ENCODE measurements at regions not wholly inside any gene's neighbourhood (a gene's known extent, or its start where the extent isn't known, plus 50 kb on each side); places are given as distances from the start of the nearest gene placed in this dataset.

DNA sequence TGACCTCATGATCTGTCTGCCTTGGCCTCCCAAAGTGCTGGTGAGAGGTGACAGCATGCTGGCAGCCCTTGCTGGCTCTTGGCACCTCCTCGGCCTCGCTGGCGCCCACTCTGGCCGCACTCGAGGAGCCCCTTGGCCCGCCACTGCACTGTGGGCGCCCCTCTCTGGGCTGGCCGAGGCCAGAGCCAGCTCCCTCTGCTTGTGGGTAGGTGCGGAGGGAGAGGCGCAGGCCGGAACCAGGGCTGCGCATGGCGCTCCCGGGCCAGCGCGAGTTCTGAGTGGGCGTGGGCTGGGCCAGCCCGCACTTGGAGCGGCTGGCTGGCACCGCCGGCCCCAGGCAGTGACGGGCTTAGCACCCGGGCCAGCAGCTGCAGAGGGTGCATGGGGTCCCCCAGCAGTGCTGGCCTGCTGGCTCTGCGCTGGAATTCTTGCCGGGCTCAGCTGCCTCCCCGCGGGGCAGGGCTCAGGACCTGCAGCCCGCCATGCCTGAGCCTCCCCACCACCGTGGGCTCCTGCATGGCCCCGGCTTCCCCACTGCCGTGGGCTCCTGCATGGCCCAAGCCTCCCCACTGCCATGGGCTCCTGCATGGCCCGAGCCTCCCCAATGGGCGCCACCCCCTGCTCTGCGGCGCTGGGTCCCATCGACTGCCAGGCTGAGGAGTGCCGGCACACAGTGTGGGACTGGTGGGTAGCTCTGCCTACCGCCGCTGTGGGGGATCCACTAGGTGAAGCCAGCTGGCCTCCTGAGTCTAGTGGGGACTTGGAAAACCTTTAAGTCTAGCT is 76.4 kb upstream of the OSBPL11 start:
- Histone ChIP-seq H3K4me1 (ENCODE audit: control insufficient read depth, extremely low read depth, insufficient read depth, low read length) (no peaks in the 10 kb centered on the region), H3K36me3 (ENCODE audit: control insufficient read depth, insufficient read depth, low read length) (no peaks in the 10 kb centered on the region), H3K4me2 (ENCODE audit: extremely low read depth, insufficient read depth, low read length) (no peak overlapping the region), H3K27ac (ENCODE audit: insufficient read depth, low read length) (no peak overlapping the region), H3K79me2 (ENCODE audit: control insufficient read depth, insufficient read depth, low read length) (no peaks in the 10 kb centered on the region), H3K9me3 (ENCODE audit: control insufficient read depth, insufficient read depth, low read depth, low read length) (no peaks in the 10 kb centered on the region), H2AFZ (ENCODE audit: low read length) (no peak overlapping the region), H3K9ac (ENCODE audit: insufficient read depth, low read length) (no peak overlapping the region), H3K4me3 (replicated peaks in 1 of 4; ENCODE audit: control extremely low read depth in 1 of 4, insufficient read depth in 1 of 4, low read depth in 3 of 4, low read length in 4 of 4) (no peak overlapping the region), H4K20me1 (ENCODE audit: control insufficient read depth, extremely low read depth, insufficient read depth, low read length) (no peaks in the 10 kb centered on the region), H3K27me3 (ENCODE audit: control insufficient read depth, insufficient read depth, low read length) (no peaks in the 10 kb centered on the region)
- no peak for DNase-seq (ENCODE audit: low read depth in 2 of 2)
- no peak for TF ChIP-seq EZH2 (IDR thresholded peaks at IDR 0.05; ENCODE audit: low read length, missing control alignments)
- TF ChIP-seq CTCF (conservative IDR thresholded peaks at IDR 0.05 in 1 of 2, IDR thresholded peaks at IDR 0.05 in 1 of 2; ENCODE audit: low read depth in 1 of 2, low read length in 2 of 2): no peak

DNA sequence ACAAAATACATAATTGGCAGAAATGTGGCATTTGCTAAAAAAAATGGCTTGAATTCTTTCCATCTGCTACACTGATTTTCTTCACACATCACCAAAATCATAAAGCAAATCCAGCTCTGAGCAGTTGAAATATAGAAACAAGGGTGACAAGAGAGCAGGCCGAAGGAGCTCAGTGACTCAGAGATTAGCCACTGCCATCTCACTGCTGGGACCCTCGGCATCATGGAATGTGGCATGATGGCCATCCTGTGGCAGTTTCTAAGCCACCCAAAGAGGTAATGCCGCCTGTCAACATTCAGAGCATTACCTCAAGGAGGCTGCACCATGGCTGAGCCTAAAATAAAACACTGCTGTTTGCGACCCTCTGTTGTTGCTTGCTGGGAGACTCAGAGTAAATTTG is 80.5 kb upstream of the OSBPL11 start:
- Histone ChIP-seq H3K4me2 (ENCODE audit: extremely low read depth, insufficient read depth, low read length) (no peak overlapping the region), H3K4me1 (ENCODE audit: control insufficient read depth, extremely low read depth, insufficient read depth, low read length) (no peaks in the 10 kb centered on the region), H3K27ac (ENCODE audit: insufficient read depth, low read length) (no peak overlapping the region), H3K4me3 (replicated peaks in 1 of 4; ENCODE audit: control extremely low read depth in 1 of 4, insufficient read depth in 1 of 4, low read depth in 3 of 4, low read length in 4 of 4) (no peak overlapping the region), H3K9ac (ENCODE audit: insufficient read depth, low read length) (no peak overlapping the region), H4K20me1 (ENCODE audit: control insufficient read depth, extremely low read depth, insufficient read depth, low read length) (no peaks in the 10 kb centered on the region), H3K27me3 (ENCODE audit: control insufficient read depth, insufficient read depth, low read length) (no peaks in the 10 kb centered on the region), H3K9me3 (ENCODE audit: control insufficient read depth, insufficient read depth, low read depth, low read length) (no peaks in the 10 kb centered on the region), H2AFZ (ENCODE audit: low read length) (no peak overlapping the region), H3K79me2 (ENCODE audit: control insufficient read depth, insufficient read depth, low read length) (no peaks in the 10 kb centered on the region), H3K36me3 (ENCODE audit: control insufficient read depth, insufficient read depth, low read length) (no peaks in the 10 kb centered on the region)
- no peak for TF ChIP-seq CTCF (conservative IDR thresholded peaks at IDR 0.05 in 1 of 2, IDR thresholded peaks at IDR 0.05 in 1 of 2; ENCODE audit: low read depth in 1 of 2, low read length in 2 of 2)
- no peak for TF ChIP-seq EZH2 (IDR thresholded peaks at IDR 0.05; ENCODE audit: low read length, missing control alignments)
- no peak for DNase-seq (ENCODE audit: low read depth in 2 of 2)

GRCh38 chr3:125679258-125679657 is 84.0 kb upstream of the OSBPL11 start:
- Histone ChIP-seq H3K4me3 (replicated peaks in 1 of 4; ENCODE audit: control extremely low read depth in 1 of 4, insufficient read depth in 1 of 4, low read depth in 3 of 4, low read length in 4 of 4) (no peak overlapping the region), H3K27ac (ENCODE audit: insufficient read depth, low read length) (no peak overlapping the region)
- DNase-seq (ENCODE audit: low read depth in 2 of 2): no peak

More at GRCh38 chr3:125679258-125679657, 84.0 kb upstream of the OSBPL11 start:
- no peak overlapping the region for H2AFZ ChIP-seq (ENCODE audit: low read length)
- no peak for TF ChIP-seq CTCF (conservative IDR thresholded peaks at IDR 0.05 in 1 of 2, IDR thresholded peaks at IDR 0.05 in 1 of 2; ENCODE audit: low read depth in 1 of 2, low read length in 2 of 2)
- no peaks in the 10 kb centered on the region for H3K4me1 ChIP-seq (ENCODE audit: control insufficient read depth, extremely low read depth, insufficient read depth, low read length)
- H3K36me3 ChIP-seq (ENCODE audit: control insufficient read depth, insufficient read depth, low read length): no peaks in the 10 kb centered on the region
- no peaks in the 10 kb centered on the region for H3K27me3 ChIP-seq (ENCODE audit: control insufficient read depth, insufficient read depth, low read length)
- H4K20me1 ChIP-seq (ENCODE audit: control insufficient read depth, extremely low read depth, insufficient read depth, low read length): no peaks in the 10 kb centered on the region
- H3K9ac ChIP-seq (ENCODE audit: insufficient read depth, low read length): no peak overlapping the region
- H3K79me2 ChIP-seq (ENCODE audit: control insufficient read depth, insufficient read depth, low read length): no peaks in the 10 kb centered on the region
- H3K9me3 ChIP-seq (ENCODE audit: control insufficient read depth, insufficient read depth, low read depth, low read length): no peaks in the 10 kb centered on the region
- H3K4me2 ChIP-seq (ENCODE audit: extremely low read depth, insufficient read depth, low read length): no peak overlapping the region
